Sigmoid colon (tissue), 4 donors: ENCODE measurements at regions not wholly inside any gene's neighbourhood (a gene's known extent, or its start where the extent isn't known, plus 50 kb on each side); places are given as distances from the start of the nearest gene placed in this dataset.

ENCODE experiments used
- CTCF ChIP-seq, 4 experiments: fragments of 450-650 bp in 3 of 4; fragments of 200-600 bp in 1 of 4; IDR thresholded peaks; one replicate each; pipeline ENCODE4 v1.5.1; 2016 to 2019; ENCODE audit warnings: antibody characterized with exemption in 4 of 4, mild to moderate bottlenecking in 3 of 4, moderate library complexity in 2 of 4
- POLR2A ChIP-seq, 2 donors: fragments of 450-650 bp; IDR thresholded peaks; one replicate each; pipeline ENCODE4 v1.6.1; 2016; ENCODE audit warnings: antibody characterized with exemption in 2 of 2, mild to moderate bottlenecking in 2 of 2, moderate library complexity in 2 of 2
- POLR2AphosphoS5 ChIP-seq, 4 donors: sonication (generic); formaldehyde crosslinking; IDR thresholded peaks; one replicate each; pipeline ENCODE4 v1.6.1; 2017; ENCODE audit warnings: antibody characterized with exemption in 4 of 4

DNA sequence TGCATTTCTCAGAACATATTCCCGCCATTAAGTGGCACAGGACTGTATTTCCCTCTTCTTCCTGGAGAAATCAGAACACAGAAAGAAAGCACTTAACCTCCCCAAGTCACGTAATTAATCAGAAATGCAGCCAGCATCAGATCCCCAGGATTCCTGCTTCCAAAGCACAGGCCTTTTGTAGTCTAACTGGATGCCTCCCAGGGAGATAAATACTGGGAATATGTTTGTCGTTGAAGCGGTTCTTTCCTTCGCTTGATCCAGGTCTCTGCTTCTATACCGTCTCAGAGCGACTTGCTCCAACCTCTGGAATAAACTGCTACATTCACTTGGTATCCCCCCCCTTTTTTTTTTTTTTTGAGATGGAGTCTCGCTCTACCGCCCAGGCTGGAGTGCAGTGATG lies 198.6 kb downstream of the KBTBD8 start:
- no peak for TF ChIP-seq CTCF (IDR thresholded peaks at IDR 0.05)
- no peak for TF ChIP-seq POLR2A (IDR thresholded peaks at IDR 0.05)
- TF ChIP-seq POLR2AphosphoS5 (IDR thresholded peaks at IDR 0.05): no peak
